SK-N-DZ (cell line): ENCODE measurements at regions not wholly inside any gene's neighbourhood (a gene's known extent, or its start where the extent isn't known, plus 50 kb on each side); places are given as distances from the start of the nearest gene placed in this dataset.
A peak's percentile ranks its signal among the peaks of the same experiment; 100 is the strongest.

Experiments
- DNase-seq: peaks from one replicate; pipeline ENCODE4 v3.0.0-alpha.2; 2015; ENCODE audit warnings: low spot score
- small RNA-seq, 2 experiments: library from RNA; depleted of rRNA; stranded (forward); fragments of <200 nt; gene quantifications; one replicate each; pipeline ENCODE3, GENCODE V24; 2014

GRCh38 chr1:55279627-55280026, 64.5 kb upstream of the USP24 start:
- DNase-seq = no peak

DNA sequence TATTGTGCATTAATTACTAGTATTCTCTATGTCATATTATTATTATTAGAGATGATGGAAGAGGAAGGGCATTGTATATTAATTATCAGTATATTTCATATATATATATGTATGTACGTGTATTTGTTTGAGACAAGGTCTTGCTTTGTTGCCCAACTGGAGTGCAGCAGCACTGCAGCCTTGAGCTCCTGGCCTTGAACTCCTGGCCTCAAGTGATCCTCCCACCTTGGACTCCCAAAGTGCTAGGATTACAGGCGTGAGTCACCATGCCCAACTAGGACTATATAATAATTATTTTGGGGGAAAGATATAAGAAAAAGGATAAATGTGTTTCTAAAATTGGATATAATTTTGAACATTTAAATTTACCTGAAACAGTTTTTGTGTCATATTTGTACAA, 63.2 kb upstream of the USP24 start:
- DNase-seq = no peak

DNA sequence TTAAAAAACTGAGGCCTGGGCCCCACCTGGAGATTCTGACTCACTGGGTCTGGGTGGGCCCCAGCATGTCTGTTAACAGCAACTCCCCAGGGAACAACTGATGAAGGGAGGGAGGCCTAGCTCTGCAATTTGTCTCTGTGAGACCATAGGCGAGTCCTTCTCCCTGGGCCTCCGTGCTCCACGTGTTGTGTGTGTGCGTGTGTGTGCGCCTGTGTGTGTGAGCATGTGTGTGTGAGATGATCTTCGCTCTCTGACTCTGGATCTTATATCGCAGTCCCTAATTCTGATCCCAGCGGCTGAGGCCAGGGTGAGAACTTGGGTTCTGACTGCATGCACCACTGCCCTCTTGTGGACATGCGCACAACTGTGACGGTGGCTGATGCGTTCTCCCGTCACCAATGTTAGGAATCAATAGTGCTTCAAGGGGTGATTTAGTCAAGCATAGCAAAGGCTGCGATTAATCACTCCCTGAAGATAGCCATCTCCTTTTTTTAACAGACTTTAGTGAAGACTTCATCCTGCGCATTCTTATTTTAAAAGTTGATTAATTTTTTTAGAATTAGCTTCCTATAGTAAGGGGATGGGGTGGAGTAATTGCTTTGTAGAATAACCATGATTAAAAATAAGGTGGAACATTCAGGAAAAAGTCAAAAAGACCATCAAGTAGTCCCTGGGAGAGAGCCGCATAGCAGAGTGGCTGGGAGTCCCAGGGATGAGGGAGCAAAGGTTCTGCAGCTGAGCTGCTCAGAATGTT, 62.4 kb upstream of the USP24 start:
- DNase-seq = peak; percentile 61

- no peak for DNase-seq
Measured at GRCh38 chr1:55276671-55277376, 61.7 kb upstream of the USP24 start.

DNA sequence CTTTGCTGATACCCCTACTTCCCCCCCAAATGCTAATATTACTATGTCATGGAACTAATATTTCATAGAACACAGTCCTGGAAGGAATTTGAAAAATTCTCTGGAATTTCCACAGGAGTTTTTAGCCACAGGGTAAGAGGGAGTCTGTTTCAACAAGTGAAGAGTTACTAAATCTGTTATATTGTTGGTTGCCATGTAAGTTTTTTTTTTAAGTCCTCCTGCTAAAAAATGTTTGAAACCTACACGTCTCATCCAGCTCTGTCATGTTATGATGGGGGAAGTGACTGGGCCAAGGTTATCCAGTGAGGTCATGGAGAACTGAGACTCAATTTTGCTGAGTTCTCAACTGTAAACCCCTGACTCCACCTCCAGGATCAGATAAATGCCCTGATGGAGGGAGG, 60.8 kb upstream of the USP24 start:
- no peak for DNase-seq

DNA sequence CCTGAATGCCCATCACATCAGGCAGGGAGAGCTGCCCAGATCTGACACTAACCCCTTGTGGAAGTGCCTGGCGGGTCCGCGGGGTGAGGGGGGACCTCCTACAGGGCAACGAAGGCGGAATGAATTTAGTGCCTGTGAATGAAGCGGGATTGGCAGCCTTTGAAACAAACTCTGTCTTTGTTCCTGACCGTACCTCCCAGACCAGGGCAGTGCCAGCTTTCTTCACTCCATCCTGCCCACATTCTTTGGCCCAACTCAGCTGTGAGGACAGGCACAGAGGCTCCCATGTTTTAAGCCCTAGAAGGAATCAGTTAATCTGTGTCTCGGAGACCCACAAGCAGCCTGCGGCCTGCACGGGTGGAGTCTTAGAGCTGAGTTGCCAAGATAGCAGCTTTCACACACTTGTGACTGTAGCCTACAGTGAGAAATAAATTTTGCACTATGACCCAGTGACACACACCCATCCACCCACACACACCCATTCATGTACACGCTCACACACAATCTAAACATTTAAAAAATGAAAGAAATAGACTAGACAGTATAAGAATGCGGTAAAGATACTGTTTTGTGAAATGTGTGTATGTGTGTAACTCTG, 60.1 kb upstream of the USP24 start:
- DNase-seq = no peak

GRCh38 chr1:55272994-55273393, 57.8 kb upstream of the USP24 start:
- no peak for DNase-seq

Small RNA genes in the stretch of these regions (small RNA-seq; reads per million reads assigned to genes)
- gene RF00019 (0 reads per million in 2 experiments), gene RNU6-830P (0 reads per million in 2 experiments)
